OCI-LY3 (cell line): ENCODE measurements at regions not wholly inside any gene's neighbourhood (a gene's known extent, or its start where the extent isn't known, plus 50 kb on each side); places are given as distances from the start of the nearest gene placed in this dataset.
"Not testable (repeated sequence)": the region's sequence is repeated elsewhere in the genome, so short reads cannot be mapped to it uniquely, and the experiment has no call there.

Experiments
- H2AFZ ChIP-seq: fragments of 200-600, 300-600 bp; shearing (Covaris generic); 2 replicates; pipeline ENCODE4 v1.6.0; 2014; ENCODE audit warnings: antibody characterized with exemption, low read depth, low read length
- H3K27ac ChIP-seq: fragments of 200-600, 300-600 bp; sonication (generic); 2 replicates; pipeline ENCODE4 v1.5.1; 2014; ENCODE audit warnings: mild to moderate bottlenecking, low read length, moderate library complexity, mixed read lengths
- H3K27me3 ChIP-seq: fragments of 200-600, 300-600 bp; sonication (generic); 2 replicates; pipeline ENCODE4 v1.6.1; 2014; ENCODE audit warnings: low read depth, low read length, mixed read lengths
- H3K36me3 ChIP-seq: fragments of 200-600, 300-600 bp; sonication (generic); replicated peaks from 2 replicates; pipeline ENCODE3; 2014; ENCODE audit warnings: low read depth, low read length, mixed read lengths
- H3K4me1 ChIP-seq: fragments of 300-600, 200-600 bp; sonication (generic); 2 replicates; pipeline ENCODE4 v1.6.1; 2014; ENCODE audit warnings: low read length, mixed read lengths
- H3K4me2 ChIP-seq: fragments of 200-600, 300-600 bp; sonication (generic); 2 replicates; pipeline ENCODE4 v1.6.1; 2014; ENCODE audit warnings: low read length, mixed read lengths
- H3K4me3 ChIP-seq: fragments of 300-600, 200-600 bp; sonication (generic); 2 replicates; pipeline ENCODE4 v1.5.1; 2014; ENCODE audit warnings: antibody characterized with exemption, mild to moderate bottlenecking, low read length, moderate library complexity
- H3K79me2 ChIP-seq: fragments of 300-600, 200-600 bp; shearing (Covaris generic); 2 replicates; pipeline ENCODE4 v1.6.1; 2014; ENCODE audit warnings: mild to moderate bottlenecking, low read length, mixed read lengths
- H3K9ac ChIP-seq: fragments of 300-600, 200-600 bp; shearing (Covaris generic); 2 replicates; pipeline ENCODE4 v1.6.0; 2014; ENCODE audit warnings: mild to moderate bottlenecking, low read length, moderate library complexity
- H3K9me3 ChIP-seq: fragments of 200-600, 300-600 bp; shearing (Covaris generic); 2 replicates; pipeline ENCODE4 v1.6.1; 2014; ENCODE audit warnings: low read length, mixed read lengths; ENCODE audit not compliant: insufficient read depth
- H4K20me1 ChIP-seq: fragments of 200-600, 300-600 bp; sonication (generic); 2 replicates; pipeline ENCODE4 v1.6.1; 2016; ENCODE audit warnings: low read length, mixed read lengths; ENCODE audit not compliant: insufficient read depth
- CTCF ChIP-seq: fragments of 200-600, 300-600 bp; sonication (generic); IDR thresholded peaks from 2 replicates; pipeline ENCODE4 v1.5.1; 2014; ENCODE audit warnings: antibody characterized with exemption, low read length, low read depth
- EZH2phosphoT487 ChIP-seq: fragments of 200-600 bp; shearing (Covaris generic); IDR thresholded peaks from 2 replicates; pipeline ENCODE4 v1.6.1; 2018; ENCODE audit warnings: antibody characterized with exemption, mixed run types, low read depth

DNA sequence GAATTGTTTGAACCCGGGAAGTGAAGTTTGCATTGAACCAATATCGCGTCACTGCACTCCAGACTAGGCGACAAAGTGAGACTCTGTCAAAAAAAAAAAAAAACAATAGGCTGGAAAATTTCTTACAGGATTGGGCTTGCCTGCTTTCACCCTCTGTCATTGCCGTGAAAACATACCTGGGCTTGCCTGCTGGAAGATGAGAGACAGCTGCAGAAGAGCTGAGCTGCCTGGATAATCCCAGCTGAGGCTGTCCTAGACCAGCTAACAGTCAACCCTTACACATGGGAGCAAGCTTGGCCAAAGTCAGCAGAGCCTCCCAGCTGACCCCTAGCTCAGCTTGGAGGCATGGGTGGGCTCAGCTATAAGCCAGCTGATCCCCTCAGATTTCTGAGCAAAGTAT is 306.2 kb downstream of the CCSER2 start:
- no peak overlapping the region for H3K4me3 ChIP-seq
- H2AFZ ChIP-seq, result no peak overlapping the region
- H3K4me1 ChIP-seq, result no peaks in the 10 kb centered on the region
- H3K27me3 ChIP-seq, result no peaks in the 10 kb centered on the region
- no peak for TF ChIP-seq CTCF
- H3K36me3 ChIP-seq, result no peaks in the 10 kb centered on the region
- no peak overlapping the region for H3K27ac ChIP-seq
- H3K79me2 ChIP-seq, result no peaks in the 10 kb centered on the region
- no peak overlapping the region for H3K4me2 ChIP-seq
- H3K9me3 ChIP-seq, result no peaks in the 10 kb centered on the region
- no peak overlapping the region for H3K9ac ChIP-seq
- no peaks in the 10 kb centered on the region for H4K20me1 ChIP-seq

GRCh38 chr10:84650628-84651027 is 322.2 kb downstream of the CCSER2 start:
- H3K9ac ChIP-seq, H3K36me3 ChIP-seq, H2AFZ ChIP-seq, H3K4me2 ChIP-seq, H3K79me2 ChIP-seq, H3K4me3 ChIP-seq, H4K20me1 ChIP-seq, H3K4me1 ChIP-seq, H3K27me3 ChIP-seq, H3K27ac ChIP-seq, H3K9me3 ChIP-seq: not testable (repeated sequence)

- Histone ChIP-seq H3K4me2 (no peak overlapping the region), H3K27ac (no peak overlapping the region), H3K9me3 (no peaks in the 10 kb centered on the region), H2AFZ (no peak overlapping the region), H4K20me1 (no peaks in the 10 kb centered on the region), H3K9ac (no peak overlapping the region), H3K27me3 (no peaks in the 10 kb centered on the region), H3K36me3 (no peaks in the 10 kb centered on the region), H3K79me2 (no peaks in the 10 kb centered on the region), H3K4me1 (peaks cover 9% of the 10 kb centered on the region), H3K4me3 (no peak overlapping the region)
- TF ChIP-seq EZH2phosphoT487, result no peak
- no peak for TF ChIP-seq CTCF
These were observed 326.3 kb downstream of the CCSER2 start for GRCh38 chr10:84654671-84655070.

DNA sequence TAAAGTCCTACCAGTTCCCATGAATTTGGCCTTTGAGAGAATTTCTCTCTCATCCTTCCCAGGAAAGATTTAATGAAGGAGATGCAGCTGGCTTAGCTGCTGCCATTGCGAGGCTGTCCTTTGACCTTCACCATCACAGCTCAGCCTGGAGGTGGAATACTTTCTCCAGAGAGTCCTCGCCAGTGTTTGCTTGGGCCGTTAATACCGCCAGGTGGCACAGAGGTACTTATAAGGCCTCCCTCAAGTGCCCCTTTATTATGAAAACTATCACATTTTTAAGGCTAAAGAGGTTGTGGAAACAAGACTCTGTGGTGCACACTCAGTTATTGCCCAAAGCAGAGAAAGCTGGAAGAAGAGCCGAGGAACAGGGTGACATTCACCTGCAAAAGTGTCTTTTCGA is 330.6 kb downstream of the CCSER2 start:
- Histone ChIP-seq H3K4me3 (no peak overlapping the region), H3K4me2 (no peak overlapping the region), H3K9ac (no peak overlapping the region), H3K4me1 (peaks cover 9% of the 10 kb centered on the region), H3K9me3 (no peaks in the 10 kb centered on the region), H4K20me1 (no peaks in the 10 kb centered on the region), H2AFZ (no peak overlapping the region), H3K27ac (no peak overlapping the region), H3K36me3 (no peaks in the 10 kb centered on the region), H3K79me2 (no peaks in the 10 kb centered on the region), H3K27me3 (no peaks in the 10 kb centered on the region)
- TF ChIP-seq EZH2phosphoT487 (no peak), CTCF (no peak)
